ENCODE measurements at regions not wholly inside any gene's neighbourhood (a gene's known extent, or its start where the extent isn't known, plus 50 kb on each side); places are given as distances from the start of the nearest gene placed in this dataset.
"Not testable (repeated sequence)": the region's sequence is repeated elsewhere in the genome, so short reads cannot be mapped to it uniquely, and the experiment has no call there.

GRCh38 chr19:31825134-31826094 lies 476.2 kb upstream of the TSHZ3 start:
- no peak for ATAC-seq

- ATAC-seq = no peak
Measured at GRCh38 chr19:31826325-31826724, 477.1 kb upstream of the TSHZ3 start.

GRCh38 chr19:31831421-31832175 lies 482.4 kb upstream of the TSHZ3 start:
- ATAC-seq = no peak

- no peak for ATAC-seq
Measured at GRCh38 chr19:31832176-31832548, 482.9 kb upstream of the TSHZ3 start.

GRCh38 chr19:31834070-31834469 lies 484.8 kb upstream of the TSHZ3 start:
- no peak for ATAC-seq

- no peak for ATAC-seq
Measured at GRCh38 chr19:31838163-31838815, 489.1 kb upstream of the TSHZ3 start.

GRCh38 chr19:31840371-31840770 lies 491.1 kb upstream of the TSHZ3 start:
- no peak for ATAC-seq

- ATAC-seq = no peak
Measured at GRCh38 chr19:31841755-31842154, 492.5 kb upstream of the TSHZ3 start.

GRCh38 chr19:31863122-31863521 lies 482.3 kb upstream of the ZNF507 start:
- ATAC-seq = no peak

GRCh38 chr19:31874313-31874712 lies 471.1 kb upstream of the ZNF507 start:
- no peak for ATAC-seq

GRCh38 chr19:31875591-31875990 lies 469.8 kb upstream of the ZNF507 start:
- no peak for ATAC-seq

- no peak for ATAC-seq
Measured at GRCh38 chr19:31880283-31880682, 465.1 kb upstream of the ZNF507 start.

- ATAC-seq = no peak
Measured at GRCh38 chr19:31881988-31882387, 463.4 kb upstream of the ZNF507 start.

GRCh38 chr19:31882709-31883108 lies 462.7 kb upstream of the ZNF507 start:
- no peak for ATAC-seq

- no peak for ATAC-seq
Measured at GRCh38 chr19:31883296-31883990, 462.0 kb upstream of the ZNF507 start.

- no peak for ATAC-seq
Measured at GRCh38 chr19:31885280-31885853, 460.0 kb upstream of the ZNF507 start.

- ATAC-seq = no peak
Measured at GRCh38 chr19:31890230-31890629, 455.2 kb upstream of the ZNF507 start.

GRCh38 chr19:31892060-31892459 lies 453.4 kb upstream of the ZNF507 start:
- ATAC-seq = no peak

GRCh38 chr19:31893491-31893890 lies 451.9 kb upstream of the ZNF507 start:
- not testable (repeated sequence) for ATAC-seq

- ATAC-seq = no peak
Measured at GRCh38 chr19:31894451-31894850, 451.0 kb upstream of the ZNF507 start.

GRCh38 chr19:31897292-31897691 lies 448.1 kb upstream of the ZNF507 start:
- no peak for ATAC-seq

- no peak for ATAC-seq
Measured at GRCh38 chr19:31900991-31901390, 444.4 kb upstream of the ZNF507 start.

Data from activated CD4-positive, CD25-positive, alpha-beta regulatory T cell treated with anti-CD3 and anti-CD28 coated beads, Interleukin-2, amount 50 U/mL, for 24 hours (primary cell).